Dermis blood vessel endothelial cell (primary cell): ENCODE measurements at regions not wholly inside any gene's neighbourhood (a gene's known extent, or its start where the extent isn't known, plus 50 kb on each side); places are given as distances from the start of the nearest gene placed in this dataset.

Experiments used
- DNase-seq: peaks from one replicate; pipeline ENCODE4 v3.0.0; 2010

DNA sequence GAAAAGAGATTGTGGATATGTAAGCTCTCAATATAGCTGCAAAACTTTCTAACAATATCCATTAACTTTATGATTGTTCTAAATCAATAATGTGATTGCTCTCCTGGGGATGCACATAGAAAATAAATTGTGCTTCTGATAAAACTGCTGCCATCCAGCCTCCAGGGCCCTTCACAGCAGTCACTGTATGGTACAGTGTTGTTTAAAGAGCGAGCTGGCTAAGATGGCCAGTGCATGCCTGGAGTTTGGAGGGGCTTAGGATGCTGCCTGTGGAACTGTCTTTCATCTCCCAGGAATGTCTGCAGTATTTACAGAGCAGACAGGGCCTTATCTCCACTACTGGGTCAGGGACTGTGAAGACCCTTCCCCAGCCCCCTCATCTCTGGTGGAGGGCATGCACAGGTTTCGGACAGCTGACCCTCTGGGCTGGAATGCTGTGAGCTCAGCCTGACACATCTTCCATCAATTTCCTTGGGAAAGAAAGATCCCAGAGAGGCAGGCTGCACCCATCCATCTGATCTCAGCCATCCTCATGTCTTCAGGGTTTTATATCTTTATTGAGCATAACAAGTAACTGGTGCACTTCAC, 137.0 kb downstream of the PLPP3 start:
- no peak for DNase-seq

DNA sequence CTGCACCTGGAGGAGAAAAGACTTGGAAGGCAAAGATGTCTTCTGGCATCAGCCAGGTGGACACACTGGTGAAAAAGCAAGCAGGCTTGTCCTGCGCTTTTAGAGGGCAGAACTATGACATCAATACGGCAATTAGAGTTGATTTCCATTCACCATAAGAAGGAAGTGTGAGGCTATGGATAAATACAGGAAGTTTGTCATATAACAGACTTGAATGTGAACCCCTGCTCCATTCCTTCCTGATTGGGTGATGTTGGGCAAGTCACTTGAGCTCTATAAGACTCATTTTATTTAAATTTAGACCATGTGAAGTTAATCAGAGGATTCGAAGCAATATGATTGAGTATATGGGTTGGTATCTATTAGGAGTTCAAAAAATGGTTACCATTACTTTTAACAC, 137.8 kb downstream of the PLPP3 start:
- peak; percentile 52 for DNase-seq

DNA sequence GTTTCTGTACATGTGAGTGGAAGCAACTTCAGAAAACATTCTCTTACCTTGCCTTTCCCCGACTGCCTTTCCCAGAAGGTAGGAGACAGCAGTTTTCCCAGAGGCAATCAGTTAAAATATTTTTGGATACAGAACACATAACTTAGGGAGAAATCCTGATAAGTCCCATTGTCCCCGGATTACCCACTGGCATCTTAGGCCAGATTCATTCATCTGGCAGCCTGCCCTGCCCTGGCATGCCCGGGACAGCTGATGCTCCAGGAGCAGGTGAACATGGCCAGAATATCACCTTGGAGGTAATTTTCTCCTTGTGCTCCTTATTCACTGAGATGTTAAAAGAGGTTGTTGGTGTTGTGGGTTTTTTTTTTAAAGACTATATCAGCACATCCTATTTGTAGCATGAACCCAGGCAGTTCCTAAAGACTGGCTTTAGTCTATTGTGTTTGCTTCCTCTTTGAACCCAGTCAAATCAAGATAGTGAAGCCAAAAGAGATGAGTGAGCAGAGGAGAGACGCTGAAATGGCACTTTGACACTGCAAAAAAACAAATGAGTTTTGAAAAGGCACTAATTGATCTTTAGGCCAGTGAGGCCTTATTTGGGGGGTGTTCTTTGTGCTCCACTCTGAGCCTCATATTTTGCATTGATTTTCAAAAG, 139.6 kb downstream of the PLPP3 start:
- peak; percentile 28 for DNase-seq

DNA sequence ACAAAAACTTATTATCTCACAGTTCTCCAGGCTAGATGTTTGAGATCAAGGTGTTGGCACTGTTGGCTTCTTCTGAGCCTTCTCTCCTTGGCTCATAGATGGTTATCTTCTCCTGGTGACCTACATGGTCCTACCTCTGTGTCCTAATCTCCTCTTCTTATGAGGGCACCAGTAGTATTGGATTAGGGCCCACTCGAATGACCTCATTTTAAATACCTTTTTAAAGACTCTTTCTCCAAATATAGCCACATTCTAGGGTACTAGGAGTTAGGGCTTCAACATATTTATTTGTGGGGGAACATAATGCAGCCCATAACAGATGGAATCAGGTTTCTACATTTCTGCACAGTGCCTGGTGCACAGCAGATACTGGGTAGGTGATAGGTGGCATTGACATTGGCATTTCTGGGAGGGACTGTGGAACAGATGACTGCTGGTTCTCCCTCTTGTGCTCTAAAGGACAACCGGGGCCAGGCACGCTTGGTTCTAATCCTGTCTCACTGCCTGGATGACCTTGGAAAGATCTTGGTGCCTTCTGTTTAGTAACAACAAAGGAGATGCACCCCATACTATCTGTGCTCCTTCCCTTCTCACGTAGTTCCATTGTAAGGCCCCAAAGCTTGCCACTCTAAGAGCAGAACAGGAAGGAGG, 140.3 kb downstream of the PLPP3 start:
- no peak for DNase-seq

DNA sequence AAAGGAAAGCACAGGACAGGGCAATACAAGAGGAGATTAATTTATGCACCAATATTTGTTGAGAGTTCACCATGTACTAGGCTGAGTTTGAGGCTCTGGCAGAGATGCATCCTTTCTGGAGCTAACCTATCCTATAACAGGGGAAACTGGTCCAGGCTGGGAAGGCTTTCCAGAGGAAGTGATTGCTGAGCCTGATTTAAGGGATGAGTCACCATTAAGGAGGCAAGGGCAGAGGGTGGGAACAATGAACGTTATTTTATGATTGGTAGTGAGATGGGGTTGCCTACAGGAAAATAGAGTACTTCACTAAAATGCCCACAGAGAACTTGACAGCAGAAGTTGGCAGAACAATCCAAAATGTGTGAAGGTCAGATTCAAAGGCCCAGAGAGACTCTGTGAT, 141.4 kb downstream of the PLPP3 start:
- peak; percentile 75 for DNase-seq

DNA sequence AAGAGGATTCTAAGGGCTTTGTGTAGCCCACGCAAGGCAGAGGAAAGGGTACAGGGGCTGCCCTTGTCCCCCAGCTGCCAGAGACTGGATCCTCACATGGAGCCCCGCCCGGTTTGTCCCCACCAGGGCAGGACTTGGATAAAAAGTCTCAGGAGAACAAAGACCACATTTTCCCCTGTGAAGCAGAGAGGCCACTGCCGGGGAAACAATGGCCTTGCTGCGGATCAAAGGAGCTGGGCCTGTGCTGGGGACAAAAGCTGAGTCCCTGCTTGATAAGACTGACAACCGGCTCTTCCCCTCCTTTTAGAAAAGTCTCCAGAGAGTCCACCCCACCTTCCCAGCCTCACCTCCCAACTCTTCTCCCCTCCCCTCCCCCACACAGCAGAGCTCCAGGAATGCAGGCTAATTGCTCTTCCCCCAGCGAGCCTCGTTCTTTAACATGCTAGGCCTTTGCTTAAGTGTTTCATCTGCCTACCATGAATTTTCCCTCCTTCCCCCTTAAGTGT, 142.4 kb downstream of the PLPP3 start:
- DNase-seq, result no peak

DNA sequence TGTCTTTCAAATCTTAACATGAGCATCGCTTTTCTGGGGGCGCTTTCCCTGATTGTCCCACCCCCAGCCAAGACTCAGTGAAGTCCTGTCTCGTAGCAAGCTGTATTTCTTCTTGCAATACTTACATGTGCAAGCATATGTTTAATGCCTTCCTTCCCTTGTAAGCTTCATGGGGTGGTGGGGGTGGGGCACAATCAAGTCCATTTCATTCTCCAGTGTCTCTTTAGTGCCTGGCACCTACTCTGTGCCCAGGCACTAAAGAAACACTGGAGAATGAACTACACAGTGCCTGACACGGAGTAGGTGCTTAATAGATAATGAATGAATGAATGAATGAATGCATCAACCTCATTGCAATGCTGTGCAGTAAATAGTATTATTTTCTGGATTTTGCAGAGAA, 143.1 kb downstream of the PLPP3 start:
- no peak for DNase-seq

DNA sequence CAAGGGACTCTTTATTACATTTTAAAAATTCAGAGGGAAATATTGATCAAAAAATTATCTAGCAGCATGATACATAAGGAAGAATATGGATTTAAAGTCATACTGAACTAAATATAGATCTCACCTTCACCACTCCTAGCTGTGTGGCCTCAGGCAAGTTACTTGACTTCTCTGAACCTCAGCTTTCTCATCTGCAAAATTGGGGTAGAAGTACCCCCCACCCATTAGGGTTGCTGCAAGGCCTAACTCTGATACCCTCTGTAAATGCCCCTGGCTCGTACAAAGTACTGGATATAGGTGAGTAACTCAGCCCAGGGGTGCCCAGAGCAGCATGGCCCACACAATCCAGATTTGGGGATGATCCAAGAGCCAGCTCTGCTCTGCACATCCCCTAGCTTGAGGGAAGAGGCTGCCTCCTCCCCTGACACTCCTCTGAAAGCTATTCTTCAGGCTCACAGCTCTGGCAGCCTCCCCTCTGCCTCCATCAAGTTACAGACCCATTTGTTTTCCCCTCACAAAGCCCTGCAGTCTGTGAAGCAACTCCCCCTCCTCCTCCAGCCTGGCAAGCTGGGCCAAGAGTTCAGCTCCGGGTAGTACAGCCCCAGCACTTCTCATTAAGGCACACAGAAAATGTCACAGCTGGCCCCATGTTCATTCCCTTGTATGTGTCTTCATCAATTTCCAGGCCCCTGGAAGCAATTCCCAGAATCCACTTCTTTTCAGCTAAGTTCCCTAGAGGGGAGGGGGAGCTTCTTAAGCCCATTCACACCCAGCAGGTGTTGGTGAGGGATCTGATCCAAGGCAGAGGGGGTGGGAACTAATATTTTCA, 143.7 kb downstream of the PLPP3 start:
- DNase-seq, result no peak

DNA sequence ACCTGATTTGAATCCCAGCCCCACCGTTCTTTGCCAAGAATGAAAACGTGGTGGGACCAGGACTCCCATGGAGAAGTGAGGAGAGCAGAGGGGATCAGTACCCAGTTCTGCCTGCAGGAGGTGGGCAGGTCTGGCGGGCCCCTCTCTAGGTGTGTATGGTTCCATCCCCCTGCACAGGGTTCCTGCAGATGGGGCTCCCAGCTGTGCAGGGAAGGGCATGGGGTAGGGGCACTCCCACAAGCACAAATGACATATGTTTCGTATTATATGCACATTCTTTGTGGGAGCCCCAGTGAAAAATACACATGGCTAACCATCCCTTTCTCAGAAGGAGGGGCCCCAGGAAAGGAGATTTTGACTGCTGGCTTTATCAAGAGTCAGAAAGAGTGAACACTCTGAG, 144.6 kb downstream of the PLPP3 start:
- DNase-seq, result no peak

DNA sequence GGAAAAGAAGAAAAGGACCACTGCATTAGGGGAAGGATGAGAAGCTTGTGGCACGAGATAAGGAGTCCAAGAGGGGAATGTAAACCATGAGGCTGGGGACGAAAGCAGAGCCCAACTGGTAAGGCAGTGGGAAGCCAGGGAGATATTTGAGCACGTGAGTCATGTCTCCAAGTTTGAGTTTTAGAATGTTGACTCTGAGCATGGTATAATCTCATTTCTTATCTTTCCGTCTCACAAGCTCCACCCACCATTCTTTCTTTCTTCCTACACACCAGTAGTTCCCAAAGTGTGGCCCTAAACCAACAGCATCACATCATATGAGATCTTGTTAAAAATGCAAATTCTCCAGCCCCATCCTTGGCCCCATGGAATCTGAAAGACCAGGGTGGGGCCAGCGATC, 145.3 kb downstream of the PLPP3 start:
- no peak for DNase-seq

DNA sequence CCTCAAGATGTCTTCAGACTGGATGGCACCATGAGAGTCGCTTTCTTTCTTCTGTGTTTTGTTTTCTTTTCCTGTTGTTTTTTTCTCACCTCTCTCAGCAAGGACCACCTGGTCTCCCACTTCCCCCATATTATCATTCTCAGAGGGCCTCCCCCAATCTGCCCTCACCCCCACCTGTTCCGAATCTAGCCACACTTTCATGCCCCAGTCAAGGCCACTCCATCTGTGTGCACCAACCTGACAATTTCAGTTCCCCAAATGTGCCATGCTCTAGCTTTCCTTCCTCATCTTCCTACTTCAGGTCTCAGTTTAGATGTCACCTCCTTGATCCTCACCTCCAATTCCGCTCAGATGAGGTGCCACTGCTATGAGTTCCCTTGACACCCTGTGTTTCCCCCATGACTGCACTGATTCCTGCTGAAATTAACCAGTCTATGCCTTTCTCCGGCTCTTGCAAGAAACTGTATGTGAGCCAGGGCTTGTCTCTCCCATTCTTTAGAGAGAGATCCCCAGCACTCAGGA, 146.2 kb downstream of the PLPP3 start:
- DNase-seq, result no peak

DNA sequence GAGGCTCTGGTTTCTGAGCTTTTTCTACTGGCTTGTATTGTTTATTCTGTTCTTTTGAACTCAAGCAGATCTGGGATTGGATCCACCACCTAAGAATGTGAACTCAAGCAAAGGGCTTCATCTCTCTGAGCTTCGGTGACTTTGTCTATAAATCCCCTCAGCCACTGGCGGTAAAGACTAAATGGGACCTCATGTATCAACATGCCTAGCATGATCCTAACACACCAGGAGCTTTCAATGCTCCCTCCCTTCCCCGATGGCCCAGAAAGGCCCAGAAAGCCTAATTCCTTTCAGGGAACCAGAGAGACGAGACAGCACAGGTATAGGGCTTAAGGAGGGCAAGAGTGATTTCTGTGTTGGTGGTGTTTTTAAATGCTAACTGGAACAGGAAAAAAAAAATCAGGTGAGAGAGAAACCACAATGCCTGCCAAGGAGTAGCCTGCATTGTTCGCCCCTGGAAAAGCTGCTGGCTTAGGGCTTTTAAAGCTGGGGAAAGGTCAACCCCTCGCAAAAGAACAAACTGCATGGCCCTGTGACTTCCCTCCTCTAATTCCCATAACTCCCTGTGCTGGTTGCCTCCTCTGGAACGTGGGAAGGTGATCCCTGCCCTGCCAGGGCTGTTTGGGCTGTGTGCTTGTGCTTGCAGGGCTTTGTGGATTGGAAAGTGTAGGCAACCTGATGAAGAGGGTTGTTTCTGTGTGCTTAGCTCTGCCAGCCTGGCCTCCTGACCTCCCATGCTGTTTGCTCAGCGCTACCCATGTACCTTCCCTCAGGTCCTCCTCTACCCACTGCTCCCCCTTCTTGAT, 147.0 kb downstream of the PLPP3 start:
- DNase-seq, result no peak

DNA sequence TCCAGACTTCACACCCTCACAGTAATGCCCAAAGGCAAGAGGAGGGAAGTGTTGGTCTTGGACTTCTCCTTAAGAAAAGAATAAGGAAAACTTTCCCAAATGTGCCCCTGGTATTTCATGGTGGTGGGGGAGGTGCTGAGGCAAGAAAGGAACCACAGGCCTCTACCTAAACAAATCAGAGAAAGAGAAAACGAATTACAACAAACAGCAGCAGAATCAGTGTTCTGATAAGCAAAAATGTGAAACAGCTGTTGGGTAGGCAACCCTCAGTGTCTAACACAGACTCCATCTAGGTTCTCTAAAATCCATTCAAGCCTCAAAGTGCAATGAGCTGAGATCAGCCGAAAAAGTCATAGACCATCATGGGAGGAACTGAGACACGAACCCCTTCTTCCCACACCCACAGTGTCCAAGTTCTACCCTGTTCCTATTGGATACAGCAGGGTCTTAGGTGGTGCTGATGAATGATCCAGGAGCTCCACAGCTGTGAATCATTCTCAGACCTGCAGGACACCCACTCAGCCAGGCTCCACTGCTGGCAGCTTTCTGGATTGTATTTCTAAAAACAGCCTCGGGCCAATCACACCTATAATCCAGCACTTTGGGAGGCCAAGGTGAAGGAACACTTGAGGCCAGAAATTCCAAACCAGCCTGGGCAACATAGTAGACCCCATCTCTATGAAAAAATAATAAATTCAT, 149.1 kb downstream of the PLPP3 start:
- no peak for DNase-seq

DNA sequence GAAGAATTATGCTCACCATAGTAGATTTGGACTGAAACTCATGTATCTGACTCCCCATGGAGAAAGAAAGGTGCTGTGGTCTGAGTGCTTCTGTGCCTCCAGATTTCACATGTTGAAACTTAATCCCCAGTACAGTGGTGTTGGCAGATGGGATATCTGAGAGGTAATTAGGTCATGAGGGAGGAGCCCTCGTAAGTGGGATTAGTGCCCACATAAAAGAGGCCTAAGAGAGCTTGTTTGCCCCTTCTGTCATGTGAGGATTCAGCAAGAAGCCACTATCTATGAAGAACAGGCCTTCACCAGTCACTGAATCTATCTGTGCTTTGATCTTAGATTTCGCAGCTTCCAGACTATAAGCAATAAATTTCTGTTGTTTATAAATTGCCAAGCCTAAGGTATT, 150.1 kb downstream of the PLPP3 start:
- DNase-seq, result no peak

DNA sequence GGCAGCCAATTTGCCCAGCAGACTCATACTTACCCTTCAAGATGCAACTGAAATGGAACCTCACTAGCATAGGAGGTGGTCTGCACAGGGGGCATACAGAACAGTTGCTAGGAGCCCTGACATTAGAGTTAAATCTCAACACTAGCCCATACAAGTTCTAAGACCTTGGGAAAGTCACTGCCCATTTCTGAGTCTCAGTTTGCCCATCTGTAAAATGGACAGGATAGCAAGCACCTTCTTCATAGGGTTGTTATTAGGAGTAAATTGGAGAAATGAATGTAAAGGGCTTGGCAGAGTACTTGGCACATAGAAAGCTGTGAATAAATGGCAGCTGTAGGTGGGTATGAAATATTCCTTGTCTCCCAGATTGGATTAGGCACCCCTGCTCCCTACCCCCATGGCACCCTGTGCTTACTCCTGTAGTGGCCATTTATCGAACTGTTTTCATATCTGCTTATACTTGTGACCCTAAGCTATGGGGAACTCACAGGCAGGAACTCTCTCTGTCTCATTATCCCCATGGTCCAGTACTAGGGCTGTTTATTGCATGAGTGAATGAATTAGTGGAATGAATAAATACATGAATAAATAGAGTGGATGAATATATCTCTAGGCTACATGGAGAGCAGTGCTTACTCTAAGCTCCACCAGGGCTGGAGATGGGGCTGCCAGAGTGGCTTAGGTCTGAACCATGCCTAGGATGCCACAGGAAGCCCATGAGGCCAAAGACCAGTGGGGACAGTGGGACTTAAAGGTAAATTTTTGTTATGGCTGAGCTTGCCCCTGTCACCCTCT, 152.6 kb downstream of the PLPP3 start:
- DNase-seq, result no peak

DNA sequence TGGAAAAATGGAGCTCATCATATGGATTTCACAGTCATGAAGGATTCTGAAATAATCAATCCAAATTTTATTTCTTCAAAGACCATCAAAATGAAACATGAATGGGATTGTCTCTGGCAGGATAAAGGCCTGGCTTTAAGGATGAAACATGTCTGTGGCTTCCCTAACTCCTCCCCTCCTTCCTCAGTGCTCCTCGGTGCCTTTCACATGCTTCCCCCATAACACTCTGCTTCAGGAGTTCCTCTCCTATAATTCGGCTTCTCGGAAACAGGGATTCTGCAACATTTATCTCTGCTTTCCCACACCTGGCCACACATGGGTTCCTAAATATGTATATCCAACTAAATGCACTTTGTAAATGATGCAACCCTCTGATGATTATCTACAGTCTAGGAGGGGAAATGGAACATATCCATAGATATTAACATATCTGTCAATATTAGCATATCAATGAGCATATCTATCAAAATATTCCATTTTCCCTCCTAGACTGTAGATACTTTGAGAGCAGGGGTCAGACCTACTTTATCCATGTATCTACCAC, 153.8 kb downstream of the PLPP3 start:
- no peak for DNase-seq

DNA sequence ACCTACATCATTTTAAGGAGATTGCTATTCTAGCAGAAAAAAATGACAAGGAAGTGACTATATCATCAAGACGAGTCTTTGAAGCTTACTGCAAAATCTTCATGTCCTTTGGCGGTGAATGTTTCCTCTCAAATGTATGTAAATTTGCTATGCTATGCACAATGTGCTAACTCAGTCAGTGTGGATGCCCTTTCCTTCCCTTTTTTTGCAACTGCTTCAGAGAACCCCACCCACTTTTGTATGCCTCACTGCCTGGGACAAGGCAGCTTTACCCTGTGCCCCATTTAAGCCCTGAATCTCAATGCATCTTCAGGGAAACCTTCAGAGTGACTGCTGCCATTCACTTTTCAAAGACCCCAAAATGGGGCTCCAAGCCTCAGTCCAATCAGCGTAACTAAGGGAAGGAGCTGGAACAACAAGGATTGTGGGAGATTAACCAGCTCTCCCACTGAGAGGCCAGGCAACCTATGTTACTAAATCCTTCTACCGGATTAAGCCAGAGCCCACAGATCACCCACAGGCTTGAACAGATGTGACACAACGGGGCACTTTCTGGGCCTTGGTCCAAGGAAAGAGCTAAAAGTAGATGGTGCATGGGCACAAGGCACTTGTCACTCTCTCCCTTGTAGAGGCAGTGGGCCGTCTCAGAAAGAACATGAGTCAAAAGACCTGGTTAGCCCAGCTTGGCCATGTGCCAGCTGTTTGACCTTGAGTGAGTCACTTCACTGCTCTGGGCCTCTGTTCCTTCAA, 154.4 kb downstream of the PLPP3 start:
- peak; percentile 84 for DNase-seq

DNA sequence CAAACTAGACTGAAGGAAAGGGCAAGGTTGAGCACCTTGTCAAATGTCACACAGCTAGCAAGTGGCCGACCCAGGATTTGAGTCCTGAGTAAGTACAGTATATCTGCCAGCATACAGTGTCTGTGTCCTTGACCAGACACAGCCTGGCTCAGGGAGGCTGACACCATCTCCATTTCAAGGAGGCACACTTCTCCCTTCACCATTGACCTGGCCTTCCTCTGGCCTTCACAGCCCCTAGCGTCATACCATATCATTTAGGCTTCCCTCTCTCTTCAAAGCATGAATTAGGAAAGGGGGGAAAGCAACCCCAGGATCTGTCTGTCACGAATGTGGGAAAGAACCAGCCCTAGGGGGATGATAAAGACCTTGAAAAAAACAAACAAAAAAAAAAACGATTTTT, 155.6 kb downstream of the PLPP3 start:
- no peak for DNase-seq

DNA sequence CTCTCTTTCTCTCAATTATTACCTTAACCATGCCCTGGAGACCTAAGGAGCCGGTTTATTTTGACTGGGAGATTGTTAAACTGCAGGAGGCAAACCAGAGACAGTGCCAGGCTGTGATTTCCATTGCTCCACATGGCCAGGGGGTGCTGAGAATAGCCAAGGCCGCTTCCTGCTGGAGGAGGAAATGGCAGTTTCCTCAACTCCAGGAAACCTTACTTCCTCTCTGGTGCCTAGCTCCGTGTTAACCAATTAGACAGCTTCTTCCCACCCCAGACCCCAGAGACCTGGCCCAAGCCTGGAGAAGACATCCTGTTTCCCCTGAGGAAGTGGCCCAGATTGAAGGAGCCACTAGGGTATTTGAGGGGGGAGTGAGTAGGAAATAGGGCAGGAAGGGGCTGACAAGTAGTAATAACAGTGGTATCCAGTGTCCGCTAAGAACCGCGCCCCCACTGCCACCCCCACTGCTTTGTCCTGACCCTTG, 161.2 kb downstream of the PLPP3 start:
- DNase-seq, result no peak
